ENCODE measurements at regions not wholly inside any gene's neighbourhood (a gene's known extent, or its start where the extent isn't known, plus 50 kb on each side); places are given as distances from the start of the nearest gene placed in this dataset.

DNA sequence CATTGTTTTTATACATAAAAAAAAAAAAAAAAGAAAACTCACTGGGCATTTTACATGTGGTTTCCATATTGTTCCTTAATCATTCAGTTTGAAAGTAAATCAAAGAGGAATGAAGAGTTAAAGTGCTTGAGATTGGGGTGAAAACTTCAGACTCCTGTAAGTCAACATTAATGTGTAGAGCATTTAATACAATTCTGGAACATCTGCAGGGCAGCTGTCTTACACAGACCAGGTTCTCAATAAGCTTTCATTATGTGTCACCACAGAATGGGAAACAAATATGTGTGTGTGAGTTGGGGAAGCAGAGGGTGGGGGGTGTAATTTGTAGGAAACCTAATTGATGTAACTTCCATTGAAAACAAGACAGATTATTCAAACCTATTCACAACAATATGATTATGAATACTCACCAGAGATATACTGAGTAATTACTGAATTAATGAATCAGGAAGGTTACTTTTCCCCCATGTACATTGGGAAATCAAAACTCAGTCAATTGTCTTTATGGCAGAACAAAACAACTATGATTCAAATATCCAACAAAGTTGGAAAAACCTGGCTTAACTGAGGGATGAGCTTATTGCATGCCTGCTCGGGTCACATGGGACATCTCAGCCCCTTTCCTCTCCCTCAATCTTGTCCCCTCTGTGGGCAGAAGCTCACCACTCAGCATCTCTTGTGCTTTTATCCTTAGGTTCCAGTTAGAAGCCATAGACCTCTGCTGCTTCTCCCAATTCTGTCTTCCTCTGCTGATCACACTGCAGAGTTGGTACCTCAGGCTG lies 281.2 kb upstream of the THBS1 start:
- H3K9me3 ChIP-seq (ENCODE audit: control insufficient read depth in 1 of 2, insufficient read depth in 1 of 2, low read length in 2 of 2): no peaks in the 10 kb centered on the region
- no peaks in the 10 kb centered on the region for H3K4me1 ChIP-seq (ENCODE audit: insufficient read depth, low read length)
- DNase-seq (no peak), ATAC-seq (ENCODE audit: poor library complexity) (no peak)
- Mint-ChIP-seq H3K4me3 (no peak overlapping the region), H3K27ac (no peak overlapping the region), H3K4me1 (ENCODE audit: low read depth) (no peaks in the 10 kb centered on the region), H3K9me3 (peaks cover 2% of the 10 kb centered on the region), H3K36me3 (ENCODE audit: low read depth) (no peaks in the 10 kb centered on the region), H3K27me3 (peaks cover 29% of the 10 kb centered on the region)
- H3K27me3 ChIP-seq (ENCODE audit: control insufficient read depth in 1 of 2, insufficient read depth in 2 of 2, low read length in 2 of 2): peaks cover 0 to 9% of the 10 kb centered on the region in 2 experiments
- H3K36me3 ChIP-seq (ENCODE audit: insufficient read depth, low read length): no peaks in the 10 kb centered on the region
- ChIA-PET POLR2A (no interaction called here), CTCF (no interaction called here)
- TF ChIP-seq, protein P1, sequence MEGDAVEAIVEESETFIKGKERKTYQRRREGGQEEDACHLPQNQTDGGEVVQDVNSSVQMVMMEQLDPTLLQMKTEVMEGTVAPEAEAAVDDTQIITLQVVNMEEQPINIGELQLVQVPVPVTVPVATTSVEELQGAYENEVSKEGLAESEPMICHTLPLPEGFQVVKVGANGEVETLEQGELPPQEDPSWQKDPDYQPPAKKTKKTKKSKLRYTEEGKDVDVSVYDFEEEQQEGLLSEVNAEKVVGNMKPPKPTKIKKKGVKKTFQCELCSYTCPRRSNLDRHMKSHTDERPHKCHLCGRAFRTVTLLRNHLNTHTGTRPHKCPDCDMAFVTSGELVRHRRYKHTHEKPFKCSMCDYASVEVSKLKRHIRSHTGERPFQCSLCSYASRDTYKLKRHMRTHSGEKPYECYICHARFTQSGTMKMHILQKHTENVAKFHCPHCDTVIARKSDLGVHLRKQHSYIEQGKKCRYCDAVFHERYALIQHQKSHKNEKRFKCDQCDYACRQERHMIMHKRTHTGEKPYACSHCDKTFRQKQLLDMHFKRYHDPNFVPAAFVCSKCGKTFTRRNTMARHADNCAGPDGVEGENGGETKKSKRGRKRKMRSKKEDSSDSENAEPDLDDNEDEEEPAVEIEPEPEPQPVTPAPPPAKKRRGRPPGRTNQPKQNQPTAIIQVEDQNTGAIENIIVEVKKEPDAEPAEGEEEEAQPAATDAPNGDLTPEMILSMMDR (IDR thresholded peaks at IDR 0.05): no peak
- no peak overlapping the region for H3K4me3 ChIP-seq (ENCODE audit: low read length)
- H3K27ac ChIP-seq (ENCODE audit: low read depth in 1 of 2, low read length in 2 of 2): no peak overlapping the region
- intact Hi-C loops (cut with DNase I, micrococcal nuclease): no loop called here

DNA sequence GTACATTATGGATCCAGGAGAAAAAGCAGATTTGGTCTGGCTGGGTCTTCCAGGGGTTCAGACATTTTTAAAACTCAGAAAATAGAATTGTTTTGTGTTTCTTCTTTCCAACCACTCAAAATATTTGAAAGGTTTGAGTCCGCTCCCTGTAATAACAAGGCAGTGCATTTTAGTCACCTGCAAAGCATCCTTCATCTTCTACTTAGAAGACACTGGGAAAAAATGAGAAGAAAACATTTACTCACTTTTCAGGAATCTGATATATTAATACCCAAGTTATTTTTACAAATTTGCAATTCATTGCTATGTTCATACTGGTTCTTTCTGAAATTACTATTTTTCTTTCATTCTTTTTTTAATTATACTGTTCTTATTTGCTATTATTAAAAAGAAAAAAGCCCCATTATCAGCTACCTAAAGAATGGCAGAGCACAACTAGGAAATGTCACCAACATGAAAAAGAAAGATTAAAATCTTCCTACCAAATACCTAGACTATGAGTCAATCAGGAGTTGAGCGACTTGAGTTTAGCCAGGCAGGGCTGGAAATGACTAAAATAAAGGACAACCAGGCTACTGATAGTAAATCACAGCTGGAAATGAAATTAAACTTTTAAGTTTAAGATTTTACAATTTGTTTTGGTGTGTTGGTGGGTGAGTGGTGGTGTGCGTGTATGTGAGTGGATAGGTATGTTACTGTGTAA lies 280.3 kb upstream of the THBS1 start:
- ChIA-PET CTCF (no interaction called here), POLR2A (no interaction called here)
- Histone ChIP-seq H3K4me3 (ENCODE audit: low read length) (no peak overlapping the region), H3K27ac (ENCODE audit: low read depth in 1 of 2, low read length in 2 of 2) (no peak overlapping the region), H3K27me3 (ENCODE audit: control insufficient read depth in 1 of 2, insufficient read depth in 2 of 2, low read length in 2 of 2) (peaks cover 0 to 9% of the 10 kb centered on the region in 2 experiments), H3K36me3 (ENCODE audit: insufficient read depth, low read length) (no peaks in the 10 kb centered on the region), H3K9me3 (ENCODE audit: control insufficient read depth in 1 of 2, insufficient read depth in 1 of 2, low read length in 2 of 2) (no peaks in the 10 kb centered on the region), H3K4me1 (ENCODE audit: insufficient read depth, low read length) (no peaks in the 10 kb centered on the region)
- Mint-ChIP-seq H3K4me3 (no peak overlapping the region), H3K27me3 (peaks cover 29% of the 10 kb centered on the region), H3K36me3 (ENCODE audit: low read depth) (no peaks in the 10 kb centered on the region), H3K9me3 (peaks cover 2% of the 10 kb centered on the region), H3K4me1 (ENCODE audit: low read depth) (no peaks in the 10 kb centered on the region), H3K27ac (no peak overlapping the region)
- intact Hi-C loops (cut with DNase I, micrococcal nuclease): no loop called here
- TF ChIP-seq, protein P1 (IDR thresholded peaks at IDR 0.05): no peak
- ATAC-seq (ENCODE audit: poor library complexity) (no peak), DNase-seq (no peak)

DNA sequence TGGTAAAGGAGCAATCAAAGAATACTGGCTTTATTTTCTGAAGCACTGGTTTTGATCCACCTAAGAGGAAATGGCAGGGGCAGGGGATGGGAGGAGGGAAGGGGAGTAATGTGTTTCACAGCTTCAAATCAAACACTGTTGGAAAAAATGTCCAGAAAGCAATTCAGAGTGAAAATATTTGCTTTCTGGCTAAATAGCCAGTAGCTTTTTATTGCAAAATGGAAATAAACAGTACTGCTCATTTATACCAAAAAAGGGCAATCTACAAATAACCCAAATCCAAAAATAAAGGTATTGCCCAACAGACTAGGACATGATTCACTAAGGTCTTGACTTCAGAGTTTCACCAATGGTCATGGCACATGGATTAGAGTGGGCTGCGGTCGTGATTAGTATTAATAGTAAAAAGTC lies 279.3 kb upstream of the THBS1 start:
- no peak for ATAC-seq (ENCODE audit: poor library complexity)
- Mint-ChIP-seq H3K36me3 (ENCODE audit: low read depth) (no peaks in the 10 kb centered on the region), H3K27me3 (peaks cover 25% of the 10 kb centered on the region), H3K9me3 (no peaks in the 10 kb centered on the region), H3K4me3 (no peak overlapping the region), H3K27ac (no peak overlapping the region), H3K4me1 (ENCODE audit: low read depth) (no peaks in the 10 kb centered on the region)
- Histone ChIP-seq H3K27ac (ENCODE audit: low read depth in 1 of 2, low read length in 2 of 2) (no peak overlapping the region), H3K36me3 (ENCODE audit: insufficient read depth, low read length) (no peaks in the 10 kb centered on the region), H3K4me3 (ENCODE audit: low read length) (no peak overlapping the region), H3K9me3 (ENCODE audit: control insufficient read depth in 1 of 2, insufficient read depth in 1 of 2, low read length in 2 of 2) (no peaks in the 10 kb centered on the region), H3K4me1 (ENCODE audit: insufficient read depth, low read length) (no peaks in the 10 kb centered on the region), H3K27me3 (ENCODE audit: control insufficient read depth in 1 of 2, insufficient read depth in 2 of 2, low read length in 2 of 2) (peaks cover 0 to 9% of the 10 kb centered on the region in 2 experiments)
- ChIA-PET POLR2A (no interaction called here), CTCF (no interaction called here)
- TF ChIP-seq, protein P1 (IDR thresholded peaks at IDR 0.05): no peak
- no peak for DNase-seq
- intact Hi-C loops (cut with DNase I, micrococcal nuclease): no loop called here

All from CD4-positive, alpha-beta T cell (primary cell).